NCI-H748 treated with DMSO at 0.1 percent for 48 hours (cell line): ENCODE measurements at regions not wholly inside any gene's neighbourhood (a gene's known extent, or its start where the extent isn't known, plus 50 kb on each side); places are given as distances from the start of the nearest gene placed in this dataset.
"Not testable (repeated sequence)": the region's sequence is repeated elsewhere in the genome, so short reads cannot be mapped to it uniquely, and the experiment has no call there.

Source experiments
- DNase-seq: peaks from one replicate; lab custom pipeline; 2025; lab: John Stamatoyannopoulos, UW

DNA sequence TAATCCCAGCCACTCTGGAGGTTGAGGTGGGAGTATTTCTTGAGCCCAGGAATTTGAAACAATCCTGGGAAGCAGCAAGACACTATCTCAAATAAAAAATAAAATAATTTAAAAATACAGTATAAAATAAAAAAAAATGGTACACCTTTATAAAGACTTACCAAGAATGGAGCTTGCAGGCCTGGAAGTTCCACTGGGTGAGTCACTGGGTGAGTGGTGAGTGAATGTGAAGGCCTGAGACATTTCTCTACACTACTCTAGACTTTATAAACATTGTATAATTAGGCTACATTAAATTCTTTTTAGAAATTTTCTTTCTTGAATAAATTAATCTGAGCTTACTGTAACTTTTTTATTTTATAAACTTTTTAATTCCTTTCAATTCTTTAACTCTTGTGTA, 609.1 kb upstream of the BCHE start:
- no peak for DNase-seq

DNA sequence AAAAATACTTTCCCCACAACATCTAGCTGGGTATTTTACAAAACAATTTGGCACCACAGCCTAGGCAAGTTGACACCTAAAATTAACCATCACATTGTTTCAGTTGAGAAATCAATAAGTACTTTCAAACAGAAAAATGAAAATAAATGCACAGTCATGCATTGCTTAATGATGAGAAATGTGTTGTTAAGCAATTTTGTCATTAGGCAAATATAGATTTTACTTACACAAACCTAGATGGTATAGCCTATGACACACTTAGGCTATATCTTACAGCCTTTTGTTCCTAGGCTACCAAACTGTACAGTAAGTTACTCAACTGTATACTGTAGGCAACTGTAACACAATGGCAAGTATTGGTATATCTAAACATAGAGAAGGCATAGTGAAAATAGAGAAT, 608.6 kb upstream of the BCHE start:
- no peak for DNase-seq

DNA sequence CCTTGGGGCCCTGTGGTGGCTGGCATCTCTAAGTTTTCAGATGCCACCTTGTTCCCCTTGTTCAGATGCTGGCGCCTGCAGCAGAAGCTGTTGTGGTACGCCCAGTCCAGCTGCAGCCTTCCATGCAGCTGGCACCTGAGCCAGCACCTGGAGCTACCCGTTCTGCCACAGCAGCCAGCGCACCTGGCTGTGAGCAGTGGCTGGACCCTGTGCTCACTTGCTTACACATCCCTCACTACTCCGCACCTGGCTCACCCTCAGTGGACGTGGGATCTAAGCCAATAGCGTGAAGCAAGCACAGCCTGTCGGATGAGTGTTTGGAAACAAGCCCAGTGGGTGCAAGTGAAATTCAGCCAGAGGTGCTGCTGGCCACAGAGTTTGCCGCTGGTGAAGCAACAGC, 607.5 kb upstream of the BCHE start:
- no peak for DNase-seq

DNA sequence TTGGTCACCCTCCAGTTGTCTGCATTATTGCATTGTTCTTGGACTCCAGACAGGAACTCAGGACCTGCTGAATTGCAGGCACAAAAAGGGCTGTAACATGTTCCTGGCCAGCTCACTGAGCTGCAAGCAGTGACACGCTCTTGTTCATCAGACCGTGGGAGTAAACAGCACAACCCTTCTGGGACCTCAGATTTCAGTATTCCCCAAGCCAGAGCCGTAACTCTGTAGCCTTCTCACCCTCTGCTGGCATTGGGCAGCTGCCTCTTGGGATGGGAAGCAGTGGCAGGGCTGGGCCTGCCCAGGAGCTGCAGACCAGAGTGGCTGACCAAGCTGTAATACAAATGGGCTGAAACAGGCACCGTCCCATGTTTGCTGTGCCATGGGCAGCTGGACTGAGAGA, 607.1 kb upstream of the BCHE start:
- DNase-seq = no peak

DNA sequence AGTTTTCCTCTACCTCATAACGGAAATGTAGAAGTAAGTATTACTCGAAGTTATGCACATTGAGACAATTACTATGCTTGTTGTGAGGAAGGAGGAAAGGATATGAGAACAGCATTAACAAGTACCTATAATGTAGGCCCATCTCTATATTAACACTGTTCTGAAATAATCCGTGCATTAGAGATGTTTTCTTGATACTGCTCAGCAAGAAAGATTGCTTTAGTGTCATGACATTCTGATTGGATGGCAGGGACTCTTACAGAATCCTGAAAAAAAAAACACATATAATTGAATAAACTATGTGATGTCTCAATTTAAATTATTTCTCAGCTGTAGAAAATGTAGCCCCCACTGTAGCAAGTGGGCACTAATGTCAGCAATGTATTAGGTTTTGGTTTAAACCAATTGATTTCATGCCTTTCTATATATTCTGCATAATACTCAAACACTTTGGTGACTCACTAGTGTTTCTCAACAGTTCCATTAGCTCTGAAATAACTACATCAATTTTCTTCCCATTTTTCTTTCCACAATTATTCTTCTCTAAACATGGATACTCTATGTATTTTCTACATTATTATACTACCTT, 598.3 kb upstream of the BCHE start:
- no peak for DNase-seq

DNA sequence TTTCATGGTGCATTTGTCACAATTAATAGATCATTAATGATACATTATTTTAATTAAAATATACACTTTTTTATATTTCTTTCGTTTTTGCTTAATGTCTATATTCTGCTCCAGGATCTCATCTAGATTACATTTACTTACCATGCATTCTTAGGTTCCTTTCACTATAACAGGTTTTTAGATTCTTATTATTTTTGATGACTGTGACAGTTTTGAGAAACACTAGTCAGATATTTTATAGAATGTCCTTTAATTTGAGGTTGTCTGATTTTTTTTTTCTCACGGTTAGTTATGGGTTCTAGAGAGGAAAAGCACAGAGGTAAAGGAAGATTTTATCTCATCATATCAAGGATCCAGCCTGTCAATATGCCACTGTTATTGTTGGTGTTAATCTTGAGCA, 595.8 kb upstream of the BCHE start:
- DNase-seq = no peak

DNA sequence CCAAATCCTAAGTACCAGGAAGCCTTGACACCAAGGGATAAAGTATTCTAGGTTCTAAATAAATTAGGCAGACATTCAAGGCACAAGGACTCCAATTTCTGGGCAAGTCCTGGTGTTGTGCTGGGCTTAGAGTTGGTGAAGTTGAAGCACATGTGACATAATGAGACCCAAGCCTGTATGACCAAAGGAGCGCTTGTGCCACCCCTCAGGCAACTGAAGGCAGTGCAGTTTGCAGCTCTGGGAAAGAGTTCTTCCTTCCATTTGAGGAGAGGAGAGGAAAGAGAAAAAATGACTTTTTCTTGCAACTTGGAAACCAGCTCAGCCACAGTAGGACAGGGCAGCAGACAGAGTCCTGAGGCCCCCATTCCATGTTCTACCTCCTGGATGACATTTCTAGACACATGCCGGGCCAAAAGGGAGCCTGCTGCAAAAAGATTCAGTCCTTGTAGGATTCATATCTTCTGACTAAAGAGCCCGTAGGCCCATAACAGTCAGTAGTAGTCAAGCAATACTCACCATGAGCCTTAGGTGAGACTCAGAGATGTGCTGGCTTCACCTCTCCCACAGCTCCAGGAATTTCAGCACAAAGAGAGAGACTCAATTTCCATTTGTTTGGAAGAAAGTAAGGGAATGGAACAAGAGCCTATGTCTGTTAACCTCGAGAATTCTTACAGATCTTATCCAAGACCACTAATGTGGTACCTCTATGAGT, 588.8 kb upstream of the BCHE start:
- DNase-seq = no peak

DNA sequence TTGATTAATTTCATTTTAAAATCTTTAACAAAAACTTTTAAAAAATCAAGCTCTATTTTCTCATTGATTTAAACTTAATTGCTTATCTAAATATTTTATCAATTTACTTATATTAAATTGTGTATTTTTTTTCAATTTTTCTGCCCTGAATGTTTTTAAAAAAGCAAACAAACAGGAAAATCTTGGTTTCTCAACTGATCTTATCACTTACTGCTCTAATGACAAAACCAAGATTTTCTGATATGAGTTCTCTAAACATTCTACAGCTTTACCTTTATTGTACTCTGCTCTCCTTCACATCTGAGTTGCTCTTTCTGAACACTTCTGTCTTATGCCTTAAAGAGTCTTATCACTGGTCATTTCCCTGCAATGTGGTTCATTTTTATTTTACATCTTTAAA, 587.8 kb upstream of the BCHE start:
- DNase-seq = no peak

DNA sequence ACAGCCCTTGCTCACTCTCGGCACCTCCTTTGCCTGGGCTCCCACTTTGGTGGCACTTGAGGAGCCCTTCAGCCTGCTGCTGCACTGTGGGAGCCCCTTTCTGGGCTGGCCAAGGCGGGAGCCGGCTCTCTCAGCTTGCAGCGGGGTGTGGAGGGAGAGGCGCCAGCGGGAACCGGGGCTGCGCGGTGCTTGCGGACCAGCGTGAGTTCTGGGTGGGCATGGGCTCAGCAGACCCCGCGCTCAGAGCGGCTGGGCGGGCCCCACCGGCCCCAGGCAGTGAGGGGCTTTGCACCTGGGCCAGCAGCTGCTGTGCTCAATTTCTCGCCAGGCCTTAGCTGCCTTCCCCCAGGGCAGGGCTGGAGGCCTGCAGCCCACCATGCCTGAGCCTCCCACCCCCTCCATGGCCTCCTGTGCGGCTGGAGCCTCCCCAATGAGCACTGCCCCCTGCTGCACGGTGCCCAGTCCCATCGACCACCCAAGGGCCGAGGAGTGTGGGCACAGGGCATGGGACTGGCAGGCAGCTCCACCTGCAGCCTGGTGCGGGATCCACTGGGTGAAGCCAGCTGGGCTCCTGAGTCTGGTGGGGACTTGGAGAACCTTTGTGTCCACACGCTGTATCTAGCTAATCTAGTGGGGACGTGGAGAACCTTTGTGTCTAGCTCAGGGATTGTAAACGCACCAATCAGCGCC, 586.7 kb upstream of the BCHE start:
- DNase-seq = not testable (repeated sequence)

DNA sequence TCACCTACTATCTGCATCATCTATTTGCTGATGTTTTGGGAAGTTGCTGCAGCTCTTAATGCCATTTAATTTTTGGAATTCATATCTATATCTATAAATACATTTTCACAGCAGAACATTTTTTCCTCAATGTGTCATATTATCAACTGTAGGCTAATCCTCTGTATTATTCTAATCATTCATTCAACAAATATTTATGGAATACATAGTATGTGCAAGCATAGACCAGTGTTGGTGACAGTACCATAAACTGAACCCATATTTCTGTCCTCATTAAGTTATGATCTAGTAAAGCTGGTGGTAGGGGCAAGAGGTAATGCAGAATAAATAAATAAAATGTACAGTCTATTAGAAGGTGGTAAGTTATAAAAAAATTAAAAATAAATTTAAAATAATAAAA, 585.3 kb upstream of the BCHE start:
- DNase-seq = no peak

DNA sequence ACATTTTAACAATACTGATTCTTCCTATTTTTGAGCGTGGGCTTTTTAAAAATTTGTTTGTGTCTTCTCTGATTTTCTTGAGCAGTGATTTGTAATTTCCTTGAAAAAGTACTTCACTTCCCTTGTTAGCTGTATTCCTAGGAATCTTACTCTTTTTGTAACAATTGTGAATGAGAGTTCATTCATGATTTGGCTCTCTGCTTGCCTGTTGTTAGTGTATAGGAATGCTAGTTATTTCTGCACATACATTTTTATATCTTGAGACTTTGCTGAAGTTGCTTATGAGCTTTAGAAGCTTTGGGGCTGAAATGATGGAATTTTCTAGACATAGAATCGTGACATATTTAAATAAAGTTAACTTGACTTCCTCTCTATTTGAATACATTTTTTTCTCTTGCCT, 582.8 kb upstream of the BCHE start:
- no peak for DNase-seq

DNA sequence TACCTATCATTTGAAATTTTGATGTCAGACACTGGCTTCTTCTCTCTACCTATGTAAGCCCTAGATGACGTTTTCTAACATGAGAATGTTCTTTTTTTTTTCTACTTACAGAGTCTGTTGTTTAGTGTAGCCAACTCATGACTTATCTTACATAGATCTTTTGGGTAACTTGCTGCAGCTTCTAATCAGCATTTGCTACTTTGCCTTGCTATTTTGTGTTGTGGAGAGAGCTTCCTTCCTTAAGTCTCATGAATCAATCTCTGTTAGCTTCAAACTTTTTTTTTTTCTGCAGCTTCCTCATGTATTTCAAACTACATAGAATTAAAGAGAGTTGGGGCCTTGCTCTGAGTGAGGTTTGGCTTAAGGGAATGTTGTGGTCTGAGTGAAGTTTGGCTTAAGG, 568.7 kb upstream of the BCHE start:
- no peak for DNase-seq

DNA sequence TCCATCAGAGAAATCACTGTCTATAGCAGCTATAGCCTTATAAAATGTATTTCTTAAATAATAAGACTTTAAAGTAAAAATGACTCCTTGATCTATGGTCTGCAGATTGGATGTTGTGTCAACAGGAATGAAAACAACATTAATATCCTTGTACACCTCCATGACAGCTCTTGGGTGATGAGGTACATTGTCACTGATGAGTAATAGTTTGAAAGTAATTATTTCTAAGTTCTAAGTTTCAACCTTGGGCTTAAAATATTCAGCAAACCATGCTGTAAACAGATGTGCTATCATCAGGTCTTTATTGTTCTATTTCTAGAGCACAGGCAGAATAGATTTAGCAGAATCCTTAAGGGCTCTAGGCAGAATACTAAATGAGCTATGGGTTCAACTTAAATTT, 568.2 kb upstream of the BCHE start:
- DNase-seq = no peak

DNA sequence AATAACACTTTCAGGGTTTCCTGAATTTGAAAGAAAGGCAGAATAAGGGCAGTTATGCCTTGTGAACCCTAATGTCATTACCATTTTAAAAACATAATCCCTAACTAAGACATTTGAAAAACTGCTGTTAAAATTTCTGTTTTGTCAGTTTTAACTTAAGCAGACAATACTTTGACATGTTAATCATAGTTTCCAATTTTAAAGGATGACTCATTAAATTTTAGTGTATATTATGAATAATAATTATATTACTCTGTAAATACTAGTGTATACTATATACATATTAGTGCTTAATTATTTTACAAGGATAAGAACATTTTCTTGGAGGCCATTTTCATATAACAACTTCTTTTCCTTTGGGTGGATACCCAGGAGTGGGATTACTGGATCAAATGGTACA, 553.1 kb upstream of the BCHE start:
- DNase-seq = no peak

DNA sequence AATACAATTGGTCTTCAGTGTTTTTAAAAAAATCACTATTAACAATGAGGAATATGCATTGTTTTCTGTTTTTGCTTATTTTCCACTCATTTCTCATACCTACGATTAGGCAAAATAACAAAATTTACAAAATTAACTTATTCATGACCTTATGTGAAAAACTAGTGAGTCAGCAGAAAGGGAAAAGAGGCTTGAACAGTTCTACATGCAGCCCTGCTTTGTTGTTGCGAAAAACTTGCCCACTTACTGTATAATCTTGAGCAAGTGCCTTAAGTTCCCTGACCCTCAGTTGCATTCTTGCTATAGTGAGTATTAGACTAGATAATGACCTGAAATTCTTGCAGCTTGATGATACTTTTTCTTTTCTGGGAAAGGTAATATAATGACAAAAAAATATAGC, 551.1 kb upstream of the BCHE start:
- no peak for DNase-seq

DNA sequence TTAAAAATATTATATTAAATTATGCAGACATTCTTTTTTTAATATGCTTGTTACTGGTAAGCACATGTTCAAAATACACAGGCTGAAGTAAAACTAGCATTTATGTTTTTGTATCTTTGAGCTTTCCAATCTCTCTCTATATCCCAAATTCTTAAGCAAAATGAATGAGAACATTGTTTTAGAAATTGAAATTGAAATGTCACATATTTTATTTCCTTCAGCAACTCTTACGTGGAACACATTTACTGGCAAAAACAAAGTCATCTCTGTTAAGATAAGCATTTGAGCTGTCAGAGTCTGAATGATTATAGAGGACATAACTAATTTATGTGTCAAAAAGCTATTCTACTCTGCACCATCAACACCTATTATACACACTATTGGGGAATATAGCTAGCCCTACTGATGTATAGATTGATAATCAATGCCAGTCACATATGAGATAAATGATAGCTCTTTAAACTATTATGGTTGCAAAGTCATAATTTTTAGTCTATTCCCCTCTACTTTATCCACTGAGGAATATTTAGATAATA, 535.4 kb upstream of the BCHE start:
- DNase-seq = no peak

DNA sequence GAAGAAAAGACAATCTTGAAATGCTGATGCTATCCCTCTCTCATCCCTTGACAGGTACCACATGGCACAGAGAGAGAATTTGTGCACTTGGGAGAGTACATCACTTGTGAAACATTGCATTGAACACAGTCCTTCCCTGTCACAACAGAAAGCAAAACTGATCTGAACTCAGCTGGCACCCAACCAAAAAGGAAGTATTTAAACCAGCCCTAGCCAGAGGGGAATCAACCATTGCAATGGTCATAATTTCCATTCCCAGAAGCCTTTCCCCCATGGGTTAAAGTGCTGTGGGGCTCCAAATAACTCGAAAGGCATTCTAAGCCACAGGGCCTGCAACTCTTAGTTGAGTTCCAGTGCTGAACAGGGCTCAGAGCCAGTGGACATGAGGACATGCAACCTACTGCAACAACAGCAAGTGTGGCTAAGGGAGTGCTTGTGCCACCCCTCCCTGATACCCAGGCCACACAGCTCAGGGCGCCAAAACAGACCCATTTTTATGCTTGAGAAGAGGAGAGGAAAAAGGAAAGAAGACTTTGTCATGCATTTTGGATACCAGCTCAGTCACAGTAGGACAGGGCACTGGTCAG, 530.8 kb upstream of the BCHE start:
- no peak for DNase-seq

DNA sequence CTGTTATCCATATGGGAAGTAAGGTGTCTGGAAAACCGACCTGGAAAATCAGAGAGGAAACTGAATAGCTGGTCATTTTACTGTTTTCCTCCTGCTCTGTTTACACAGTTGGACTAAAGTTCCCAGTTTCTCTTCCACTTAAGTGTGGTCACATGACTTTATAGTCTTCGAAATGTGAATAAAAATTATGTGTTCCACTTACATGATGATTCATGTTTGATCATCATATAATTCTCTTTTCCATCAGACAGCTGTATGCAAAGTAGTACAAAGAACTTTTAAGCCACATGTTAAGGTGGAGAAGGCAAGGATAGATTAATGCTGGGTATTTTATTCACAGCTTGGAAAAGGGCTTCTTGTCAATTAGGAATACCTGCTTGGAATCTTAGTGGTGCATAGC, 525.5 kb upstream of the BCHE start:
- DNase-seq = no peak

DNA sequence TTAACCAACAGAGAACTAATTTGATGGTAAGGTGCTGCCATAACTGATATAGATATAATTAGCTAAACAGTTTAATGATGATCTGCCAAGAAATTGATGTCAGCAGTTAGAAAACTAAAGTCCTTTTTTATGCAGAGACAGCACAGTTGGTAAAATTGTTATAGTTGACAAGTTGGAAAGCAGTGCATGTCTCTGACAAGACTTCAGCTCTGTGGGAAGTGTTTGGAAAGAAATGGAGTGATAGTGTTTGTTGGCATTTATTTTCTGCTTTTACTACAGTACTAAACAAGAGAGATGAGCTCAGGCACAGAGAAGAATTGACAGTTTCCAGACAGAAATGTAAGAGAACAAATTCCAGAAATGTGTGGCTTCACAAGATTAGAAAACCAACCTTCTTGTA, 523.5 kb upstream of the BCHE start:
- no peak for DNase-seq

DNA sequence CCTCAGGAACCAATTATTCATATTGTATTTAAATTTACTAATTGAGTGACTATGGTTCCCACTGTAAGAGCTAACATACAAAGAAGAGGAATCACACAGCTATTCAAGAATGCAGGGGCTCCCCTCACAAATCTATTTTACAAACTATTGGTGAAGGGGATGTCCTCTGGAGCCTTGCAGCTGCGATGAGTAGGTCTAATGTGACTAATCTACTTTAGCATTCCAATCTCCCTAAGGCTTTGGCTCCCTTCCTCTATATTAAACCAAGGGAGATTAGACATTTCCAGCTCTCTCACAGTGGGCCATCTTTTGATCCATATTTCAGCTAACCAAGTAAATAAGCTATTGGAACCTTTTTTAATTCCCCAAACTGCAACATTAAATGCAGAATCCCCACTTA, 514.2 kb upstream of the BCHE start:
- DNase-seq = no peak

DNA sequence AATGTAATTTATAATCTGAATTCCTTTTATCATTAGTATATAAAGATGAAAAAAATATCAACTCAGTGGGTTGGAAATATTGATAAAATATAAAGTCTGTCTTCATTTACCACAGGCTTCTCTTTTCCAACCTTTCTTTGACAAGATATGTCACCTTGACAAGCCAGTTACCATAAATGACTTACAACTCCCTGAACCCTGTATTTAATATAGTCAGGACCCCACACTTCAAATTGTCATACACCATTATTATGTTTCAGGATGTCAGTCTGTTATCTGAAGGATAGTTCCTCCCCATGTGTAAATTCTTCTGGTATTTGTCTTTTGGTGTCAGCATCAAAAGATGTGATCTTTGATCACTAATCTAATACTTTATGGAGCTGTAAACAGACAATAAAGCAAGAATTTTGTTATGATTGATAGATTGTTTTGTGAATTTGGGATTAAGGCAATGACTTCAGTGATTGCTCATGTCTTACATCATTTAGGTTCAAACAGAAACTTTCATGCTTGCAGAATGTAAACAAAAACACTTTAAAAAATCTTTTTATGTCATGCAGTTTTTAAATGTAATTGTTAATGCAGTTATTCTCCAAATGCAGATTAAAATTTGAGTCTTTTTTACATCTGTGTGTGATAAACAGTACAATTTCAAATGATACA, 503.5 kb upstream of the BCHE start:
- no peak for DNase-seq

DNA sequence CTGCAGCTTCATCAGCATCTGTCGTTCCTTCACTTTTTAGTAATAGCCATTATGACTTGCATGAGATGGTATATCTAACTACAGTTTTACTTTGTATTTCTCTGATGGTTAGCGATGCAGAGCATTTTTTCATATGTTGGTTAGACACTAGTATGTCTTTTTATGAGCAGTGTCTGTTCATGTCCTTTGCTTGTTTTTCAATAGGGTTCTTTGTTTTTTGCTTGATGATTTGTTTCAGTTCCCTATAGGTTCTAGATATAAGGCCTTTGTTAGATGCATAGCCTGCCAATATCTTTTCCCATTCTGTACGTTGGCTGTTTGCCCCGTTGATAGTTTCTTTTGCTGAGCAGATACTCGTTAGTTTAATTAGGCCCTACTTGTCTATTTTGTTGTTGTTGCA, 487.2 kb upstream of the BCHE start:
- DNase-seq = no peak

DNA sequence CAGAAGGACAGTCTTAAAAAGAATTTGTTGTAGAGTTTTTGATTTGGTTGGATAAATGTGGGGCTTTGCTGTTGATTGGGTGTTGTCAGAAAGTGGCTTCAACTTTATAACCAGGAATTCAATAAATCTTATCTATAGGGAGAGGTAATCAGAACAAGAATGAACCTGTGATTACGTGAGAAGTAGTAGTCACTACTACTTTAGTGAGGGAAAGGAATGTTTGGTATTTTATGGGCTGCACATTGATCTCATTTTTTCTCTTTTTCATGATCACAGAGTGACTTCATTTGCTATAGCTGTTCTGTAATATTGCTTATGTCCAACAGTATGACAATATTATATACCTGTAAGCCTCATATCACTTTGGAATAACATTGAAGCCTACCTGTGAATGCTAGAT, 485.2 kb upstream of the BCHE start:
- DNase-seq = no peak
